ENCODE measurements at regions not wholly inside any gene's neighbourhood (a gene's known extent, or its start where the extent isn't known, plus 50 kb on each side); places are given as distances from the start of the nearest gene placed in this dataset.

- no peak for TF ChIP-seq CTCF (IDR thresholded peaks at IDR 0.05 in 4 of 5, conservative IDR thresholded peaks at IDR 0.05 in 1 of 5)
- TF ChIP-seq POLR2A (IDR thresholded peaks at IDR 0.05), result no peak
These were observed 186.4 kb upstream of the MRPS30 start for GRCh38 chr5:44622331-44622730.

Data from gastrocnemius medialis (tissue), 4 donors.